ENCODE measurements at regions not wholly inside any gene's neighbourhood (a gene's known extent, or its start where the extent isn't known, plus 50 kb on each side); places are given as distances from the start of the nearest gene placed in this dataset.
A peak's percentile ranks its signal among the peaks of the same experiment; 100 is the strongest.

DNA sequence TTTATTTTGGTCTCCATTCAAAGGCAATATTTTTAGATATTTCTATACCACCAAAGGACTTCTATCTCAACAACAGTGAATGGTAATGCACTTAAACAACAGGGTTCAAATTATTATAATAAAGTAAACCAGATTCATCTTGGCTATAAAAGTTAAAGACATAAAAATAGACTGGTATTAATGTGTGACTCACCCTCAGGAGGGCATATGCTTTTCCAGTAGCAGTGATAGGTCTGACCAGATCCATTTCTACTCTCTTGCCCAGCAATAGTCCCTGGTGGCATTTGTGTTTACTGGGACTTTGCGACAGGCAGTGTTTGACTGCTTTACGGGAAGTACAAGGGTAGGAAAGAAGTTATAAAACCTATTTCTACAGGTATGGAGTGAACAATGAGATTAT lies 353.2 kb upstream of the ATP2B1 start:
- TF ChIP-seq, protein P1, sequence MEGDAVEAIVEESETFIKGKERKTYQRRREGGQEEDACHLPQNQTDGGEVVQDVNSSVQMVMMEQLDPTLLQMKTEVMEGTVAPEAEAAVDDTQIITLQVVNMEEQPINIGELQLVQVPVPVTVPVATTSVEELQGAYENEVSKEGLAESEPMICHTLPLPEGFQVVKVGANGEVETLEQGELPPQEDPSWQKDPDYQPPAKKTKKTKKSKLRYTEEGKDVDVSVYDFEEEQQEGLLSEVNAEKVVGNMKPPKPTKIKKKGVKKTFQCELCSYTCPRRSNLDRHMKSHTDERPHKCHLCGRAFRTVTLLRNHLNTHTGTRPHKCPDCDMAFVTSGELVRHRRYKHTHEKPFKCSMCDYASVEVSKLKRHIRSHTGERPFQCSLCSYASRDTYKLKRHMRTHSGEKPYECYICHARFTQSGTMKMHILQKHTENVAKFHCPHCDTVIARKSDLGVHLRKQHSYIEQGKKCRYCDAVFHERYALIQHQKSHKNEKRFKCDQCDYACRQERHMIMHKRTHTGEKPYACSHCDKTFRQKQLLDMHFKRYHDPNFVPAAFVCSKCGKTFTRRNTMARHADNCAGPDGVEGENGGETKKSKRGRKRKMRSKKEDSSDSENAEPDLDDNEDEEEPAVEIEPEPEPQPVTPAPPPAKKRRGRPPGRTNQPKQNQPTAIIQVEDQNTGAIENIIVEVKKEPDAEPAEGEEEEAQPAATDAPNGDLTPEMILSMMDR (IDR thresholded peaks at IDR 0.05; ENCODE audit: low read depth, low read length, missing control alignments) = no peak
- no peak for DNase-seq (ENCODE audit: extremely low read depth, low read depth)
- no peak overlapping the region for H3K4me3 ChIP-seq (replicated peaks; ENCODE audit: low read depth, low read length)

DNA sequence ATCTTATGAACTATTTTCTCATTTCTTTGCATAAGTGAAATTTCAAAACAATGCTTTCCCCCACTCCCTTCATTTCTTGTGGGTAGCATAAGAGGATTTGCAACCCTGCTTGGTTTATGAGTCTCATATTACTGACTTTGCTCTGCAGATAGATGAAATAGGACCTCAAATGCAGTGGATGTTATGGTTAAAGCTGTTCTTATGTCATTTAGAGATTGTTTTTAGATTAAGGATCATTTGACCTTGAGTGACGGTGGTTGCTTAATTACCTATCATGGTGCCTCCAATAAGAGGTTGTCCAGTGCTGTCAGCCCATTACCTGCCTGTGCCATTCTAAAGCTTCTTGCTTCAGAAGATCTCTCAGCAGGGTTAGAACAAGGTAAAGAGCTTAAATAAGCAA lies 351.4 kb upstream of the ATP2B1 start:
- no peak for DNase-seq (ENCODE audit: extremely low read depth, low read depth)
- no peak overlapping the region for H3K4me3 ChIP-seq (replicated peaks; ENCODE audit: low read depth, low read length)

DNA sequence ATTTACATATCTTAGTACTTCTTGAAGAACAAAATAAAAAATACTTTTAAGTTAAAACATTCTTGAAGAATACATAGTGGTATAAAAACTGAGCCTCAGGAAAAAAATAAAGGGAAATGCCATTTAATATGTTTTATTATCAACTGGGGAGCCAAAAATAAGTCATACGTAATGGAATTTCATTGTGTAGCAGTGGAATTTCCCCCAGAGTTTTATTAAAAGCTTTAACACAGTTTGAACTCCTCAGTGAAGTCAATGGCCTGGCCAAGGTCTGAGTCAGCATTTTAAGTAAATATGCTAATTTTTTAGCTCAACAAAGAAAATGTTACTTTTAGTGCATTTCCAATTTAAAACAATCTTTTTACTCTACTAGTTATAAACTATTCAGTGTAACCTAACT lies 350.1 kb upstream of the ATP2B1 start:
- TF ChIP-seq, protein P1 (IDR thresholded peaks at IDR 0.05; ENCODE audit: low read depth, low read length, missing control alignments) = no peak
- no peak overlapping the region for H3K4me3 ChIP-seq (replicated peaks; ENCODE audit: low read depth, low read length)
- peak; percentile 54 for DNase-seq (ENCODE audit: extremely low read depth, low read depth)

More for the DNA sequence above, 351.4 kb upstream of the ATP2B1 start:
- TF ChIP-seq, protein P1 (IDR thresholded peaks at IDR 0.05; ENCODE audit: low read depth, low read length, missing control alignments) = no peak

DNA sequence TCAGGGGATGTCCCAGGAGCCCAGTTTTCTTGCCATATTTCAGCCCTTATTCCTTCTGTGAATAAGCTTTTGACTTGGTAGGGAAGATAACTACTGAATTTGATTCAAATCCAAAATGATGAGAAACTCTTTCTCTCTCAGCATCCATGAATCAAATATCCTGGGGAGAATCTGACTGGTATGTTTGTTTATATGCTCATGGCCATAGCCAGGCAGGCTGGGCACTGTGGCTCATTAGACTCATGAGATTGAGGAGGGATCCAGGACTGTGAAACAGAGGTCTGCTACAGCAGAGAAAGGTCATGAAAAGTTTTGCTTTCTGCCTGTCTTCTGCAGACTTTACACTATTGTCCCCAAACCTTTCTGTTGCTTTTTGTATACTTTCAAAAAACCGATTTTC lies 346.4 kb upstream of the ATP2B1 start:
- DNase-seq (ENCODE audit: extremely low read depth, low read depth) = no peak

DNA sequence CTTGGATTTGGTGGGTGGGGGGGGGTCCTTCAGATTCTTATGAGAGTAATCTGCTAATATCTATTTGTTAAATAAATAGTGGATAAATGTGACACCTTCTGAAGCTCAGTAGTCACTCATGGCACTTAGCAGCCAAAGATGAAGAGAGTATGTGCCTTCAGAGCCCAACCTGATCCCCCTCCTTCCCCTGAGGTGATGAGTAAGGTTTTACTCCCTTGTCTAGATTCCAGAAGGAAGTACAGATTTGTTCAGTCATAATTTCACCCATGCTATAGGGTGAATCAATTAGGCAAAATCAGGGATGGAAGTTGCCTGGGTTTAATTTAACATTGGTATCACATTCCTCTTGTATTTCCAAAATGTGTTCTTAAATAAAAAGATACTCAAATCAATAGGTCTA lies 340.3 kb upstream of the ATP2B1 start:
- H3K4me3 ChIP-seq (replicated peaks; ENCODE audit: low read depth, low read length) = no peak overlapping the region
- TF ChIP-seq, protein P1 (IDR thresholded peaks at IDR 0.05; ENCODE audit: low read depth, low read length, missing control alignments) = no peak
- no peak for DNase-seq (ENCODE audit: extremely low read depth, low read depth)

More for the DNA sequence above, 346.4 kb upstream of the ATP2B1 start:
- H3K4me3 ChIP-seq (replicated peaks; ENCODE audit: low read depth, low read length) = no peak overlapping the region
- TF ChIP-seq, protein P1 (IDR thresholded peaks at IDR 0.05; ENCODE audit: low read depth, low read length, missing control alignments) = no peak

DNA sequence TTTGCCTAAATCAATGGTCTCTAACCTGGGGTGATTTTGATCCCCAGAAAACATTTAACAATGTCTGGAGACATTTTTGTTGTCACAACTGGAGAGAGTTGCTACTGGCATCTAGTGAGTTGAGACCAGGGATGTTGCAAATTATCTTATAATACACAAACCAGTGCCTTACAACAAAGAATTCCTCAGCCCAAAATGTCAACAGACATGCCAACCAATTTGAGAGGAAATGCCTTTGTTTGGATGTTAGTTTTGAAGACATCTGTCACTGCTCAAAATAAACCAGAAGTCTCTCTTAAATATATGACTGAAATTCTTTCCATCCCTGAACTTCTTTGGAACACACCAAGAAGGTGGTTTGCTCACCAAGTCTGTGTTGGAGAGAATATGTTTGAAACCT lies 336.9 kb upstream of the ATP2B1 start:
- DNase-seq (ENCODE audit: extremely low read depth, low read depth) = no peak
- TF ChIP-seq, protein P1 (IDR thresholded peaks at IDR 0.05; ENCODE audit: low read depth, low read length, missing control alignments) = no peak

DNA sequence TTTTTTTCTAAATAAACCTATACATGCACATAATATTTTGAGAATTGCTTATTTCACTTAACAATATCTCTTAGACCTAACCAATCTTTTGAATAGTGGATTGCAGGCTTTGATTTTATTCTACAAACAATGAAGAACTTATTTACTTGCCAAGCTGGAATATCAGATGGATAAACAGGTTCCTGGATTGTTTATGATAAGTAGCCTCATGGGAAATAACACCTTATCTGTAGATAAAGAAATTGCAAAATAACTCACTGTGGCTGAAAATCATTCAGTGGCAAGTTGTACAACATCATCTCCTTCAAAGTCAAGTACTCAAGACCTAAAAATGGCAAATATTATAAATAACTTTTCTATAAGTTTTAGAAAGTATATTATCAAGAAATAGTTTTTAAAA lies 335.4 kb upstream of the ATP2B1 start:
- TF ChIP-seq, protein P1 (IDR thresholded peaks at IDR 0.05; ENCODE audit: low read depth, low read length, missing control alignments) = no peak
- DNase-seq (ENCODE audit: extremely low read depth, low read depth) = no peak
- H3K4me3 ChIP-seq (replicated peaks; ENCODE audit: low read depth, low read length) = no peak overlapping the region

More for the DNA sequence above, 336.9 kb upstream of the ATP2B1 start:
- no peak overlapping the region for H3K4me3 ChIP-seq (replicated peaks; ENCODE audit: low read depth, low read length)
